Neural cell (in vitro differentiated cells): ENCODE measurements at regions not wholly inside any gene's neighbourhood (a gene's known extent, or its start where the extent isn't known, plus 50 kb on each side); places are given as distances from the start of the nearest gene placed in this dataset.

Experiments used
- H2AFZ ChIP-seq: fragments of 200-600, 300-800 bp; sonication (generic), shearing (Covaris generic); 2 replicates; pipeline ENCODE4 v1.6.0; 2014; ENCODE audit warnings: low read depth, mild to moderate bottlenecking, antibody characterized with exemption, low read length, moderate library complexity
- H3F3A ChIP-seq: fragments of 200-600 bp; shearing (Covaris generic); 2 replicates; pipeline ENCODE4 v1.6.1; 2016; ENCODE audit warnings: mild to moderate bottlenecking, moderate library complexity, mixed read lengths, antibody characterized with exemption, low read length; ENCODE audit not compliant: insufficient read depth, poor library complexity, severe bottlenecking
- H3K27ac ChIP-seq: fragments of 200-600, 300-800 bp; sonication (generic), shearing (Covaris generic); 2 replicates; pipeline ENCODE4 v1.5.1; 2014; ENCODE audit warnings: mild to moderate bottlenecking, low read length, moderate library complexity
- H3K27me3 ChIP-seq: fragments of 300-800, 200-600 bp; sonication (generic), shearing (Covaris generic); 2 replicates; pipeline ENCODE4 v1.6.0; 2014; ENCODE audit warnings: mild to moderate bottlenecking, low read depth, low read length, moderate library complexity; ENCODE audit not compliant: insufficient read depth
- H3K36me3 ChIP-seq: fragments of 300-800, 200-600 bp; sonication (generic), shearing (Covaris generic); 2 replicates; pipeline ENCODE4 v1.5.1; 2014; ENCODE audit warnings: mild to moderate bottlenecking, antibody characterized with exemption, low read length, moderate library complexity; ENCODE audit not compliant: insufficient read depth
- H3K4me2 ChIP-seq: fragments of 300-800, 200-600 bp; sonication (generic), shearing (Covaris generic); 2 replicates; pipeline ENCODE4 v1.6.0; 2014; ENCODE audit warnings: mild to moderate bottlenecking, low read length
- H3K4me3 ChIP-seq: fragments of 300-800, 200-600 bp; sonication (generic), shearing (Covaris generic); 2 replicates; pipeline ENCODE4 v1.5.1; 2014; ENCODE audit warnings: mild to moderate bottlenecking, low read length, moderate library complexity
- H3K79me2 ChIP-seq: fragments of 200-600 bp; shearing (Covaris generic); replicated peaks from 2 replicates; pipeline ENCODE4 v1.6.0; 2014; ENCODE audit warnings: mild to moderate bottlenecking, low read length, moderate library complexity; ENCODE audit not compliant: insufficient read depth
- H3K9ac ChIP-seq: fragments of 300-800, 200-600 bp; sonication (generic), shearing (Covaris generic); 2 replicates; pipeline ENCODE4 v1.6.1; 2016; ENCODE audit warnings: mild to moderate bottlenecking, low read length, mixed read lengths
- H3K9me2 ChIP-seq: fragments of 200-600 bp; shearing (Covaris generic); 2 replicates; pipeline ENCODE4 v1.6.1; 2016; ENCODE audit warnings: mild to moderate bottlenecking, low read length, mixed read lengths; ENCODE audit not compliant: insufficient read depth
- H3K9me3 ChIP-seq: fragments of 200-600, 300-800 bp; sonication (generic), shearing (Covaris generic); 2 replicates; pipeline ENCODE4 v1.6.1; 2016; ENCODE audit warnings: mild to moderate bottlenecking, mixed run types, low read length, moderate library complexity, mixed read lengths
- H4K20me1 ChIP-seq: fragments of 200-600 bp; shearing (Covaris generic); 2 replicates; pipeline ENCODE4 v1.6.1; 2016; ENCODE audit warnings: mild to moderate bottlenecking, mixed run types; ENCODE audit not compliant: insufficient read depth
- EP300 ChIP-seq: fragments of 450-650 bp; conservative IDR thresholded peaks from 2 replicates; pipeline ENCODE4 v1.6.1; 2014; ENCODE audit warnings: antibody characterized with exemption, mild to moderate bottlenecking, moderate library complexity; ENCODE audit not compliant: poor library complexity, severe bottlenecking
- EZH2 ChIP-seq: fragments of 200-600, 300-800 bp; shearing (Covaris generic), sonication (generic); IDR thresholded peaks from 2 replicates; pipeline ENCODE4 v1.6.1; 2014; ENCODE audit warnings: antibody characterized with exemption, low read length, borderline replicate concordance, mild to moderate bottlenecking; ENCODE audit not compliant: insufficient read depth, poor library complexity, severe bottlenecking
- MXI1 ChIP-seq: fragments of 450-650 bp; conservative IDR thresholded peaks from 2 replicates; pipeline ENCODE4 v1.6.1; 2014; ENCODE audit warnings: antibody characterized with exemption, mild to moderate bottlenecking; ENCODE audit not compliant: poor library complexity, severe bottlenecking
- POLR2AphosphoS5 ChIP-seq: IDR thresholded peaks from 2 replicates; pipeline ENCODE4 v1.6.1; 2012
- RAD21 ChIP-seq: fragments of 450-650 bp; conservative IDR thresholded peaks from 2 replicates; pipeline ENCODE4 v1.6.1; 2014; ENCODE audit warnings: antibody characterized with exemption, mild to moderate bottlenecking, moderate library complexity
- SMC3 ChIP-seq: fragments of 450-650 bp; conservative IDR thresholded peaks from 2 replicates; pipeline ENCODE4 v1.6.1; 2014; ENCODE audit warnings: antibody characterized with exemption, mild to moderate bottlenecking, moderate library complexity; ENCODE audit not compliant: poor library complexity
- TAF1 ChIP-seq: IDR thresholded peaks from 2 replicates; pipeline ENCODE4 v1.6.1; 2012; ENCODE audit warnings: low read depth
- TF ChIP-seq, protein P1 (sequence below): fragments of 450-650 bp; IDR thresholded peaks from 2 replicates; pipeline ENCODE4 v1.5.1; 2014; ENCODE audit warnings: antibody characterized with exemption, mild to moderate bottlenecking, moderate library complexity; ENCODE audit not compliant: poor library complexity, severe bottlenecking
- TF ChIP-seq, protein P2 (sequence below): IDR thresholded peaks from 2 replicates; pipeline ENCODE4 v1.6.1; 2012; ENCODE audit warnings: borderline replicate concordance

DNA sequence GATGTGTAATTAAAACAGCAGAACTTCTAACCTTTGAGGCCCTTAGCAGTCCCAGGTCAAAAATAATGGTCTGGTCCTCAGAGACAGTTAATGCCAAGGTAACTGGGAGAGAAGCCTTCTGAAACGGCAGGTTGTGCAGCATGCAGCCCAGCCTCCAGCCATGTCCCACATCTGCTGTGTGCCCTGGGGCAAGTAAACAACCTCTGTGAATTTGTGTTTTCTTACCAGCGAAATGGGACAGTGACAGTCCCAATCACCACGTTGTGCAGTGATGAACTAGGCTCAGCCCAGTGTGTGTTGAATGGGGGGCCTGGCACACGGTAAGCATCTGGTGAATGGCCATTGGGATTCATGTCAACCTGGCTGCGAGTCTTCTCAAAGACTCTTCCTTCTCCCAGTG is 61.2 kb downstream of the EMX2 start:
- H4K20me1 ChIP-seq: no peaks in the 10 kb centered on the region
- no peaks in the 10 kb centered on the region for H3F3A ChIP-seq
- no peaks in the 10 kb centered on the region for H3K9me3 ChIP-seq
- TF ChIP-seq TAF1 (no peak), SMC3 (no peak), MXI1 (no peak), RAD21 (no peak), POLR2AphosphoS5 (no peak), EZH2 (no peak), EP300 (no peak)
- TF ChIP-seq, protein P1, sequence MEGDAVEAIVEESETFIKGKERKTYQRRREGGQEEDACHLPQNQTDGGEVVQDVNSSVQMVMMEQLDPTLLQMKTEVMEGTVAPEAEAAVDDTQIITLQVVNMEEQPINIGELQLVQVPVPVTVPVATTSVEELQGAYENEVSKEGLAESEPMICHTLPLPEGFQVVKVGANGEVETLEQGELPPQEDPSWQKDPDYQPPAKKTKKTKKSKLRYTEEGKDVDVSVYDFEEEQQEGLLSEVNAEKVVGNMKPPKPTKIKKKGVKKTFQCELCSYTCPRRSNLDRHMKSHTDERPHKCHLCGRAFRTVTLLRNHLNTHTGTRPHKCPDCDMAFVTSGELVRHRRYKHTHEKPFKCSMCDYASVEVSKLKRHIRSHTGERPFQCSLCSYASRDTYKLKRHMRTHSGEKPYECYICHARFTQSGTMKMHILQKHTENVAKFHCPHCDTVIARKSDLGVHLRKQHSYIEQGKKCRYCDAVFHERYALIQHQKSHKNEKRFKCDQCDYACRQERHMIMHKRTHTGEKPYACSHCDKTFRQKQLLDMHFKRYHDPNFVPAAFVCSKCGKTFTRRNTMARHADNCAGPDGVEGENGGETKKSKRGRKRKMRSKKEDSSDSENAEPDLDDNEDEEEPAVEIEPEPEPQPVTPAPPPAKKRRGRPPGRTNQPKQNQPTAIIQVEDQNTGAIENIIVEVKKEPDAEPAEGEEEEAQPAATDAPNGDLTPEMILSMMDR: no peak
- TF ChIP-seq, protein P2, sequence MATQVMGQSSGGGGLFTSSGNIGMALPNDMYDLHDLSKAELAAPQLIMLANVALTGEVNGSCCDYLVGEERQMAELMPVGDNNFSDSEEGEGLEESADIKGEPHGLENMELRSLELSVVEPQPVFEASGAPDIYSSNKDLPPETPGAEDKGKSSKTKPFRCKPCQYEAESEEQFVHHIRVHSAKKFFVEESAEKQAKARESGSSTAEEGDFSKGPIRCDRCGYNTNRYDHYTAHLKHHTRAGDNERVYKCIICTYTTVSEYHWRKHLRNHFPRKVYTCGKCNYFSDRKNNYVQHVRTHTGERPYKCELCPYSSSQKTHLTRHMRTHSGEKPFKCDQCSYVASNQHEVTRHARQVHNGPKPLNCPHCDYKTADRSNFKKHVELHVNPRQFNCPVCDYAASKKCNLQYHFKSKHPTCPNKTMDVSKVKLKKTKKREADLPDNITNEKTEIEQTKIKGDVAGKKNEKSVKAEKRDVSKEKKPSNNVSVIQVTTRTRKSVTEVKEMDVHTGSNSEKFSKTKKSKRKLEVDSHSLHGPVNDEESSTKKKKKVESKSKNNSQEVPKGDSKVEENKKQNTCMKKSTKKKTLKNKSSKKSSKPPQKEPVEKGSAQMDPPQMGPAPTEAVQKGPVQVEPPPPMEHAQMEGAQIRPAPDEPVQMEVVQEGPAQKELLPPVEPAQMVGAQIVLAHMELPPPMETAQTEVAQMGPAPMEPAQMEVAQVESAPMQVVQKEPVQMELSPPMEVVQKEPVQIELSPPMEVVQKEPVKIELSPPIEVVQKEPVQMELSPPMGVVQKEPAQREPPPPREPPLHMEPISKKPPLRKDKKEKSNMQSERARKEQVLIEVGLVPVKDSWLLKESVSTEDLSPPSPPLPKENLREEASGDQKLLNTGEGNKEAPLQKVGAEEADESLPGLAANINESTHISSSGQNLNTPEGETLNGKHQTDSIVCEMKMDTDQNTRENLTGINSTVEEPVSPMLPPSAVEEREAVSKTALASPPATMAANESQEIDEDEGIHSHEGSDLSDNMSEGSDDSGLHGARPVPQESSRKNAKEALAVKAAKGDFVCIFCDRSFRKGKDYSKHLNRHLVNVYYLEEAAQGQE: no peak
- no peak overlapping the region for H2AFZ ChIP-seq
- H3K9me2 ChIP-seq: no peaks in the 10 kb centered on the region
- H3K4me3 ChIP-seq: no peak overlapping the region
- H3K27ac ChIP-seq: no peak overlapping the region
- no peaks in the 10 kb centered on the region for H3K27me3 ChIP-seq
- no peak overlapping the region for H3K4me2 ChIP-seq
- H3K36me3 ChIP-seq: no peaks in the 10 kb centered on the region
- no peak overlapping the region for H3K9ac ChIP-seq
- H3K79me2 ChIP-seq: no peaks in the 10 kb centered on the region

DNA sequence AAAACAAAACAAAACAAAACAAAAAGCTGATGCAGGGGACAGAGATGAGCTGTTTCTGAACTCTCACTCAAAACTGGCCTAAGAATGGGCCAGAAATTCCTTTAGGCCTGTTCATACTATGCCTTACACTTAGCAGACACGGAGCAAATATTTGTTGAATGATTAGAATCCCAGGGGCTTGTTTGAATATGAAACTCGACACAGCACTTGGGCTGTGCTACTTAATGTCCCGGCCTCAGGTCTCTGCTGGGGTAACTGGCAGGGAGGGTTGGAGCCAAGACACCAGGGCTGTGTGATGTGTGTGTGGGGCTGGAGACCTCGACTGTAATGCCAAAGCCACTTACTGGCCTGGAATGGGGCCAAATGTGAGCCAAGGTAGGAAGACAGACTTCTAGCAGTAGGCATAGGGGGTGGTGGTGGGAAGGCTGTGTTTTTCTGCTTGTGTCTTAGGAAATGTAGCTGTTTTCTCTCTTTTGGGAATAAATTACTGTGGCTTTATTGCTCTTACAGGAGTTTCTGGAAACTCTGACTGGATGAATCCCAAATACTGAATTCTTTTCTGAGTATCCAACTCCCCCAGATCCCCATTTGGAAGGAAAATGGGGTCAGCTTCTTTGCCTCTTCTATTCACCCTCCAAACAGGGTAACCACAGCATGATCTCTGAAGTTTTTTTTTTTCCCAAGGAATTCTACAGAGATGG is 66.7 kb downstream of the EMX2 start:
- no peak for TF ChIP-seq TAF1
- TF ChIP-seq POLR2AphosphoS5: no peak
- no peak for TF ChIP-seq SMC3
- TF ChIP-seq, protein P2: no peak
- no peak for TF ChIP-seq EP300
- no peak for TF ChIP-seq RAD21
- Histone ChIP-seq H3K79me2 (no peaks in the 10 kb centered on the region), H2AFZ (no peak overlapping the region), H3F3A (no peaks in the 10 kb centered on the region), H3K36me3 (no peaks in the 10 kb centered on the region), H3K9me2 (no peaks in the 10 kb centered on the region), H3K9me3 (no peaks in the 10 kb centered on the region), H3K27ac (no peak overlapping the region), H3K27me3 (no peaks in the 10 kb centered on the region), H3K9ac (no peak overlapping the region), H4K20me1 (no peaks in the 10 kb centered on the region), H3K4me3 (no peak overlapping the region), H3K4me2 (no peak overlapping the region)
